GM19438 (cell line): ENCODE measurements at regions not wholly inside any gene's neighbourhood (a gene's known extent, or its start where the extent isn't known, plus 50 kb on each side); places are given as distances from the start of the nearest gene placed in this dataset.

Experiments
- ATAC-seq: cut with Tn5 transposase; IDR thresholded peaks from one replicate; pipeline ENCODE4 v1.9.1; 2021; ENCODE audit warnings: low read depth; ENCODE audit not compliant: unreplicated experiment

DNA sequence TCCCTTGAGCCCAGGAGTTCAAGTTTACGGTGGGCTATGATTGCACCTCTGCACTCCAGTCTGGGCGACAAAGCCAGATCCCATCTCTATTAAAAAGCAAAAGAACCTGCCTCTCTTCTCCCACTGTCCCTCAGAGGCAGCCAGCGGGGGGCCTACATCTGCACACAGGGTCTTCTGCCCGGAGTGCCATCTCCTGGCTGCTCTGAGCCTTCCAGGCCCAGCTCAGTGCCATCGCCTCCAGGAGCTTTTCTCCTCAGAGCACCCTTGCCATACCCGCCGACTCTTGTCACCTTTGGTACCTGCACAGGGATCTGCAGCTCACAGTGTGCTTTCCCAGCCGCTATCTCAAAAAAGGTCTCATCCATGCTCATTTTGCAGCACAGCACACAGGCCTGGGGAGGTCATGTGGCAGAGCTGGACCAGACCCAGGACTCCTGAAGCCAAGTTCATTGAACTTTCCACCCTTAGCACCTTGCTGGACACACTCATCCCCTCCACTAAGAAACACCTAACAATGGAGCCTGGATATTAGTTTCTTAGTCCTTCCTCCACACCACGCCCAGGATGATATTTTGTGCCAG is 186.3 kb downstream of the HAUS1 start:
- no peak for ATAC-seq

DNA sequence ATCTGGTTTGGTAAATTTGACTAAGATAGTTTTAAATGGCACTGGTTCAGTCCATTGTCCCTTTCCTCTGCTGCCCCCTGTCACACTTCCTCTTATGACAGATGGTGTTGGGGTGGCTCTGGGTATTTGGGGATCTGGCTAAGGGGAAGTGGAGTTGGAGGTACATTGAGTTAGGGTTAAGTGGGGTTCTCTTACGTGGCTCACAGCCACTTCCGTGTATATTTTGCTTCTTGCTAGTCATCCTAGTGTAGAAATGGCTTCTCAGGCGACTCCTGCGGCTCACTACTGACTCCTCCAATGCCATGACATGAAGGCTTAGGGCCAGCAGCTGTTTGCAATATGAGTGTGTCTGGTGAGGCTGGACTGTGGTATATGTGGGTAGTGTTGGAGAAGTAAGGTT is 187.0 kb downstream of the HAUS1 start:
- no peak for ATAC-seq

DNA sequence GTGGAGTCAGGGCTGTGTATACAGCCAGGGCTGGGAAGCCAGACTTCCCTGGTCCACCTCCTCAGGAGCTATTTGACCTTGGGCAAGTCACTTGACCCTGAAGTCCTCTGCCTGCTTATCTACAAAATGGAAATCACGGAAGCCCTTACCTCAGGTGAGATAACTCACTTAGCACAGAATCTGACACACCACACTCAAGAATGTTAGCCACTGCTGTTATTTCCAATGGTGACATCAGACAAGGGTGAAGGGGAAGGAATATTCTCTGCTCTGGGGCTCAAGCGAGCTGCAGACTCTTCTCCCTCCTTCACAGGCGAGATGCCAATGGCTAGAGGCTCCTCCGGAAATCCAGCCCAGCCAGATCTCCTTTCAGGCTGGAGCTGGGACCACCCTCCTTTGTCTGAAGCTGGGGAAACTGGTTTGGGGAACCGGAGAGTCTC is 189.6 kb downstream of the HAUS1 start:
- ATAC-seq, result no peak

DNA sequence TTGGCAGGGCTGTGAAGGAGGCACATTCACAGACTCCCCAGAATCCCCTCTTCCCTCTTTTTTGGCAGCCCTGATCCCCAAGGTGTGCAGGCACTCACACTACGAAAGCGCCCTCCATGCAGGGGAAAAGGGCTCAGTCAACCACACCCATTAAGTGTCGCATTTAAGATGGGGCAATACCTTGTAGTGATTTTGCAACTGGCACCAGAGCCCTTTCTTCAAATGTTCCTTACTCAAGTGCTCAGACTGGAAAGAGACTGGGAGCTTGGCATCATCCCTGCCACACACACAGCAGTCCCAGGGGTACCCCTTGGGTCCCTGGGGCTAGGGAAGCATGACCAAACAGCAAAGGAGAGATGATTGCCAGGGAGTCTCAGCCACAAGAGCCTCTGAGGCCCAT is 190.1 kb downstream of the HAUS1 start:
- ATAC-seq, result no peak

DNA sequence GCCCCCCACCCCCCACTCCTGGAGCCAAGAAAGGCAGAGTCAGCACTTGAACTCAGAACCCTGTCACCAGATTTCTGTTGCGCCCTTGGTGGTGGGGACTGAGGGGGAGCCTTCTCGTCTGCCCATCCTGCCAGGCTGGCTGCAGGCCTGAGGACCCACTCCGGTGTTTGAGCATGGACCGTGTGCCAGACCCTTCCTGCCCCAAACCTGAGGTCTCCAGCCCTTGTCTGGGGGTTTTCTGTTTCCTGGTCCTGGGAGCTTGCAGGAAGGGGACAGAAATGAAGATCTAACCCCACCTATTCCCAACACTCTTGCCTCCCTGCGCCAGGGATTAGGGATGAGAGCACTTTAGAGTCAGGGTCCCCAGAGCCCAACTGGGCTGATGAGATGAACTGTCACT is 190.6 kb downstream of the HAUS1 start:
- ATAC-seq, result no peak

DNA sequence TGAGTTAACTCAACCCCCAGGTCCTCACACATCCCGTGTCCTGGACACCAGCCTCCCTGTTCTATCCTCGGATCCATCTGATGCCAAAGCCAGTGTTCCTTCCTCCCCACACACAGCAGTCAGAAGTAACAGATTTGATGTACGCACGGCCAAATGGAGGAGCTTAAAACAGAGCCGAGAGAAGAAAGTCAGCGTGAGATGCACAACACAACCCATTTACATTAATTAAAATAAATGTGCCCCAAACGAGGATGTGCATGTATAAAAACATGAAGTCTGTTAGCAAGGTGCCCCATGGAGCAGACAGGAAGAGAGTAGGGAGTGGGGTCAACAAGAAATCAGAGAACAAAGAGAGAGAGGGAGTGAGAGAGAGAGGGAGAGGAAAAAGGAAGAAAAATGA is 191.2 kb downstream of the HAUS1 start:
- no peak for ATAC-seq

DNA sequence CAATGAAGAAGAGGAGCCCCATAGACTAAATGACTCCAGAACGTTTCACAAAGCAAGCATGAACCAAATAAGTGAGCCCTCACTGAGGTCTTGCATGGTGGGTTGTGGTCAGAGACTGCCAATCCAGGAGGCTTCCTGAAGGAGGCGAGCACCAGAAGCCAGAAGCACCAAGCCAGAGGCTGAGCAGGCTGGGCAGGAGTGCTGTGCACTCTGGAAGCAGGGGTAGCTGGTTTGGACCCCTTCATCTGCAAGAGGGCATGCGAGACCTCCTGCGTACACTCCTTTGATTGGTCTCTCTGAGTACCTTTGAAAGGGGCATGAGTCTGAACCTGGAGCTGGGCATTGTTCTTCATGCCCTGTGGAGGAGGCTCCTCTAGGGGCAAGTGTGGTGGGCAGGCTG is 192.5 kb downstream of the HAUS1 start:
- ATAC-seq, result no peak

DNA sequence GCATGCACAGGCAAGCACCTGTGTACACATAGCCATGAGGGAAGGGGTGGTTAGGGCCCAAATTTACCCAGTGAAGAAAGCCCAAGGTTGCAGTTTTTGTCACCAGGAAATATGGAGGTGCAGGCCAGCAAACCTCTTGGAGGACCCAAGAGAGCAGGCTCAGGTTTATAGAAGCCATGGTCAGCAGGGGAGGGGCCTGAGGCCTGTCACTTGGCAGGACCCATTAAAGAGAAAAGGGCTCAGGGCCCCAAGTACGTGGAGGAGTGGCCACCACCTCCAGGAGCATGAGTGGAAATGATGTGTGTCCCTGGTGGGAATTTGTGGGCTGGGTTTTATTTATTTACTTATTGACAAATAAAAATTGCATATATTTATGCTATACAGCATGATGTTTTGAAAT is 192.9 kb downstream of the HAUS1 start:
- no peak for ATAC-seq

DNA sequence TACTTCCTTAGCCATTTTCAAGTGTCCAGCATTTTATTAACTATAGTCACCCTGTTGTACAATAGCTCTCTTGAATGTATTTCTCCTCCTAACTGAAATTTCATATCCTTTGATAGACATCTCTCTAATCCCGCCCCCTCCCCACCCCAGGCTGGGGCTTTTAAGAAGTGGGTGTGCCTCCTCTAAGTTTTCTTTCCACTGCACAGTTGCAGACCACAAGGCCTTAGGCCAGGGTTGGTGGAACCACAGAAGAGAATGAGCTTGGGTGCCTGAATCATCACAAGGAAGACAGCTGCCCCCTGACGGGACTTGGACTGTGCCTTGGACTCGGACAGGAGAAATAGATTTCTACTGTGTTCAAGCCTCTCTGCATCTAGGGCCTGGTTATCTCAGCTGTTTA is 193.4 kb downstream of the HAUS1 start:
- ATAC-seq, result no peak

DNA sequence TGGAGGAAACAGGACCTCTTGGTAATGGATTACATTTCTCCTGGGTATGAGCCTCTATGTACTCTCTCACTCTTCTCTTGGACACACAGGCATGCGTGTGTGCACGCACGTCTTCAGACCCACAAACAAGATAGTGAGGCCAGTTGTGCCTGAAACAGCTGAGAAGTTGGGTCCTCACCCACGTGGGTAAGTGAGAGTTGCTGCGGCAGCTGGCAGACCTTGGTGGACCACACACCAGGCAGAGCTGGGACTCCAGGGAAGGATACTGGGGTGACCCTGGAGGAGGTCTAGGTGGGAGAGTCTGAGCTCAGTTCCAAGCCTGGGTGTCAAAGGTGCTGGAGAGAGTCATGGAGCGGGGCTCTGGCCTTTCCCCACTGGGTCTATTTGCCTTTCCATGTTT is 194.3 kb downstream of the HAUS1 start:
- ATAC-seq, result no peak

DNA sequence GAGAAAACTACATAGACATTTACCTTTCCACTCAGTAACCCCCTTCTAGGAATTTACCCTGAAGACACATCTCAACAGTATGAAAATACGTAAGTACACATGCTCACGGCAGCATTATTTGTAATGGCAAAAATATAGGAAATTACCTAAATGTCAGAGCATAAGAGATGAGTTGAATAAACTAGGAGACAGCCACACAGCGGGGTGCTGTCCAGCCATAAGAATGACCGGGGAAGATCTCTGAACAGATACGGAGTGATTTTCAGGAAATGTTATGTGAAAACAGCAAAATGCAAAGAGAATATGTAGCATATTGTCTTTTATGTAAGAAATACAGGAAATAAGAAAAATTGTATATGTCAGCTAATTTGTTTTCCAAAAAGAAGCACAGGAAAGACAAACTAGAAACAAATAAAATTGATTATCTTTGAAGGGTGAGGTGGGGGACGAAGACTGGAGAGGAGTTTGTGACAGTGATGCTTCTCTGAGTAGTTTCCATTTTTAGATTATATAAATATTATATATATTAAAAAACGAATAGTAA is 195.4 kb downstream of the HAUS1 start:
- ATAC-seq, result no peak

DNA sequence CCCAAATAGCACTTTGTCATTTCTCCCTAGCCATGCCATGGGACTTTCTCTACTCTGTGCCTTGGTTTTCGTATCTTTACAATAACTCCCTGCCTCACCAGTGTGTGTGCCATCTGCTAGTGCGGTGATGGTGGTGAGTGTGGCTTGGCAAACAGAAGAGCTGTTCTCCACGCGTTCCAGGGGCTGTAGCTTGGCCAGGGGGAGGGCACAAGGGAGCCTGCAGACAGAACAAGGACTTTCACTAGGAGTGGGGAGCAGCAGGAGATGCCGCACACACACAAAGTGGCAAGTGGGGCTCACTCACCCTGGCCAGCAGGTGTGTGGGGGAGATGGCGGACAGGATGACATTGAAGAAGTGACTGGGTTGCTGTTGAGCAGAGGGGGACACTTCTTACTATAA is 196.9 kb downstream of the HAUS1 start:
- ATAC-seq, result no peak

DNA sequence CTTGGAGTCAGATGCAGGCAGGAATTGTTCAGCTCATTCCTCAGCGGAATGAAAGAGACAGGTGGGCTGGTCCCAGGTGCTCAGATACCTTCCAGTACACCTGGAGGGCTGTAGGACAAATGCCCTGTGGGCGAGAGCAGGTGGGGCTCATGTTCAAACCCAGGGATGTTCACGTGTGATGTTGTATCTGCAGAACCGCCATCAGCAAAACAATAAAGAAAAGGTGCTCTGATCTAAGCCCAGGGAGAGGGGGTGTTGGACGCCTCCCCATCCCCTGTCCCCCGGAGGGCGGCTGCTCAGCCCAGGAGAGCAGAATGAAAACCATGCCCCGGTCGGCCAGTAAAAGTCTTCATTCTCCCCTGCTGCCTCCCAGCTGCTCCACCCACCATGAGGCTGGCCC is 197.4 kb downstream of the HAUS1 start:
- ATAC-seq, result no peak

DNA sequence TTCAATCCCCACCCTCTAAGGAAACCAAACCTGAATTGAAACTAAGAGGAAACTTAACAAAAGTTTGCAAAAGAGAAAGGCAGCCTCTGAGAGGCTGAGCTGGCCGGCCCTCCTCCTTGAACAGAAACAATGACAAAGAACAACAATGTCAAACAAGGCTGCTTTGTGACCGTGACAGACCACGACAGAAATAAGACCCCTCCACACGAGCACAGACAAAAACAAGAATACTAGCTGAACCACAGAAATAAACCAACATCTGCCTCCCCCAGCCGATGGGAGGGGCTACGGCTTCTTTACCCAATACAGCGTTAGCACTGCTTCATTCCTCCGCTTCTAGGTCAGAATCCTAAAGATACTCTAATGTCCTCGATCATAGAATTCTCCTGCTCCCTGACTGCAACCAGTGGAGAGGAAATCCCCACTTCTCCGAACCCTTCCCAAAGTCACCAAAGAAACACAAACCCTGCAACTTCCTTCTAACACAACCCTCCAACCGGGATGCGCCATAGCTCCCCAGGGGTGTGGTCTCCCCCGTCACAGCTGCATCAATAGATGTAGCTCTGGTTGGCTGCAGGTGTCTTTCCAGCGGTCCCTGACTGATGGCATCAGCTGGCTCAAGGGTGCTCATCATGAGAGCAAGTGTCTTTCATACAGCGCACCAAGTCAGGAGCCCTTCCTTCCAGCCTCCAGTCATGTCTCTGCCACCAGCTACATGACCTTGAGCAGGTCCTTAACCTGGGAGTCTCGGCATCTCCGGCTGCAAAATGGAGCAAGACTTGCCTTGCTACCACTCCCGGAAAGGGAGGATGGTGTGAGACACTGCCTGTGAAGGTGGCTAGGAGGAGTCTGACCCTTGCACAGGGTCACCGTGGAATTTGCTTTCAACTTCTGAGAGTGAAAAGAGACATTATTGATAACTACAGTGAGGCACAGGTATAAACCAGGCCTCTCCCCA is 198.6 kb downstream of the HAUS1 start:
- ATAC-seq, result no peak

DNA sequence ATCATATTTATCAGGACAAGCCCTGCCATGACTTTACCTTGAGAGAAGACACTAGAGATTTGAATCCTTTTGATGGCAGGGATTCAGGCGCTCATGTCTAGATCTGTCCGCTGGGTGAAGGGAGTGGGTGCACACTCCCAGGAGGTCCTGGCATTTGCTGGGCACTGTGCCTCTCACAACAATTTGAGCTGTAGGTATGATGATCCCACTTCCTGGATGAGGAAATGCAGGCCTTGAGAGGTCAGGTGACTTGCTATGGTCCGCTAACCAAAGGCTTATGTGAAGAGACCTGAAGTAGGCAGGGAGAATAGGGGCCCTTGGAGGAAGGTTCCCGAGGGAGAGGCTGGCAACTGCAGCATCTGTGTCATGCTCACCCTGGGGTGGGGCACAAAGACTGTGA is 206.1 kb downstream of the HAUS1 start:
- ATAC-seq, result no peak

DNA sequence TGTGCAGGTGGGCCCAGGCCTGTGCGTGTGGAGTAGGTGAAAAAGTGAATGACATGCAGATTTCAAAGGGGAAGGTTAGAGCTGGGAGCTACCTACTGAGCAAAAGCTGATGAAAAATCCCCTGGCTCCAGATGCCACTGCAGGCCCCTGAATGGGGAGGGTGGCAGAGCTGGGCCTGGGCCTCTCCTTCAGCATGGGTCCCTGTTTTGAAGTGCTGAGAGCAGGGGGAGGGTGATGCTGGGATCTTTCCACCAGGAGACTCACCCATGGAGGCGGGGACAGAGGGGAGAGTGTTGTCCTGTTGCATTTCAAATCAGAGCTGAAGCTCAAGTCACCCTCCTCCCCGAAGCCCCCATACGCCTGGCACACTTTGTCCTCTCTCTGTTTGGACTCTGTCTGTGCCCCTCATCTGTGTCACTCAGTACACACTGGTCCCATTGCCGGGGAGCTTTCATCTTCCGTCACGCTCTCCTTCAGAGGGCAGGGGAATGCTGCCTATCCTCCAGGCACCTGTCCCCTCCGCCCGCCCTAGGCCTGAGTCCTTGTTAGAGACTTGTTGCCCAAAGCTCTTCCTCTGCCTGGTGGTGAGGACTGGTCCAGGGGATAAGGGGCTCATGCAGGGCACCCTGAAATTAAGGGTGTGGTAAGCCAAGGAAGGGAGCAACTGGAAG is 206.6 kb downstream of the HAUS1 start:
- ATAC-seq, result no peak

DNA sequence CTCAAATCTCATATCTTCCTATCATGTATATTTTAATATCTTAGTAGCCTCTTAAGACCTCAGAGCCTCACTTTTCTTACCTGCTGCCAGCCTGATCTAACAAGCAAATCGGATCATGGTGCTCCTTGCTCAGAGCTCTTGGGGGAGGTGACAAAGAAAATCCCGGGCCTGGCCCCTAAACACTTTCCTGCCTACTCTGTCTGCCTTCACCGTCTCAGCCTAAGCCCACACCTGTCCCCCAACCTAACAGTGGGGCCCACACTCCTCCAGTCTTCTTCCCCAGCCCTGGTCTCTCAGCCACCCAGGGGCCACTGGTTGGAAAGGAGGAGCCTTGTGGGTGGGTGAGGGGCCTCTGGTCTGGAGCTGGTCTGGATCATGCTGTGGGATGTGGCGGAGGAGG is 207.3 kb downstream of the HAUS1 start:
- no peak for ATAC-seq

DNA sequence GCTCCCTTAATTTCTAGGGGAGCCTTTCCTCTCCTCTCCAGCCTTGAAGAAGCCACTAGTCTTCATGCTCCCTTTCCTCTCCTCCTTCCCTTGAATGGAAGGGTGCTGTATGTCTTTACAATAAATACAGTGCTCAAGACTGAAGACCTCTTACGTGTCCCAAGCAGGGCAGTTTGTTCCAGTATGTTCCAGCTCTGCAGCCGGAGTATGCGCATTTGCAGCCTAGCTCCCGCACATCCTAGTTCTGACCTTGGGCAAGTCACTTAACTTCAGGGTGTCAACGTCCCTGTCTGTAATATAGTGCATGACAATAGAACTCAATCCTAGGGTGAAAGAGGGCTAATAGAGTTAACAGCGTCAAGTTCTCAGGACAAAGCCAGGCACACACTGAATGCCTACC is 208.0 kb downstream of the HAUS1 start:
- no peak for ATAC-seq

DNA sequence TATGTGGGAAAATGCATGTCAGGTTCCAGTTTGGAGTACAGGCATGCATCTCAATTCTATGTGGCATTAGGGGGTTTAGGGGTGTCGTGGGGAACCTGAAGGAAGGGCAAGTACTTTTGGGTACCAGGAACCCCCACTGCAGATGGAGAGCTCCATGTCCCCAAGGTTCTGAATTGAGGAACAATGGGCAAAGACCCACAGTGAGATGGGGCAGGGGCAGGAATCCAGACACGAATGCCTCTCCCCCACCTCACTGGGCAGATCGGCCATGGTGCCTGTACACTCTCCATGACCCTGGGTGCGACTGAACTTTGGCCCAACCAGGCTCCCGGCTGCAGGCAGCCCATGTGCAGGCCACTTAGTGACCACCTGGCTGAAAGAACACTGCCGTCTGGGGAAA is 209.3 kb downstream of the HAUS1 start:
- ATAC-seq, result no peak

DNA sequence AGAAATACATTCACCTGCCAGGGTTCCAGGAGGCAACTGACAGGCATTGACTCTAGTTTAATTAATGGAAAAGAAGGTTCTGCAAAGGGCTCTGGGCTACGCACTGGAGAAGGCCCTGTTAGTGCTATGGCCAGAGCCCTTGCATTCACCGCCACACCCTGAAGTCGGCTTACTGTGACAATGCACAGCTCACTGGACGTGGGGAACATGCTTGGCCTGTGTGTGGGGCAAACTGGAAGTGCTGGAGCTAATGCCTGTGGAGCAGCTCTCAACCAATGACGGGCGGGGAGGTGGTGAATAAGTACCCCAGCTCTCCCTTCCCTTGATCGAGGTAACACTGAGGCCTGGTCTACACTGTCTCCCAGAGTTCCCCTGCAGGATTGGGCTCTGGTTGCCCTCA is 209.8 kb downstream of the HAUS1 start:
- ATAC-seq, result no peak

DNA sequence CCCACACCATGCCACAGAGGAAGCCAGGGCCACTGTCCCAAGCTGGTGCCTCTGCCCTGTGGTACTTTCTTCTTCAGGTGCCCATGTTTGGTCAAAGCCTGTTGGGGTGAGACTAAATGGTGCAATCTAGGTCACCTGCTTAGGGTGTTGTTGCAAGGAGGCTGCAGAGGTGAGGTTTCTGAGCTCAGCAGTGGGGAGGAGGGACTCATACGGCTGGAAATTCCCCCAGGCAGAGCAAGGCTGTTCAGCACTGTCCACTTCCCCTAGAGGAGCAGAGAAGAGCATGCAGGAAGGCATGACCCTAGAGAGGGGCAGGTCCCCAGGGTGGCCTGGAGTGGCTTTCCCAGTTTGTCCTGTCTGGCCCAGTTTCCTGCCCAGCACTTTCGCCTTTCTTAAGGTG is 211.0 kb downstream of the HAUS1 start:
- ATAC-seq, result no peak
